ENCODE measurements at regions not wholly inside any gene's neighbourhood (a gene's known extent, or its start where the extent isn't known, plus 50 kb on each side); places are given as distances from the start of the nearest gene placed in this dataset.

GRCh38 chr16:54216268-54216667 lies 70.3 kb downstream of the IRX3 start:
- Histone ChIP-seq H3F3A (ENCODE audit: low read depth) (no peaks in the 10 kb centered on the region), H3K4me3 (ENCODE audit: low read length, poor library complexity, severe bottlenecking) (no peak overlapping the region), H2AFZ (ENCODE audit: low read length) (no peak overlapping the region), H3K9me3 (ENCODE audit: insufficient read depth, low read depth, low read length) (no peaks in the 10 kb centered on the region), H3K4me2 (ENCODE audit: low read depth, low read length, poor library complexity, severe bottlenecking) (no peak overlapping the region), H3K9me2 (replicated peaks; ENCODE audit: low read depth, low read length) (no peaks in the 10 kb centered on the region), H3K79me2 (ENCODE audit: insufficient read depth, low read length) (no peaks in the 10 kb centered on the region), H3K4me1 (ENCODE audit: insufficient read depth, low read length, poor library complexity, severe bottlenecking) (no peaks in the 10 kb centered on the region), H3K36me3 (ENCODE audit: insufficient read depth, low read length) (no peaks in the 10 kb centered on the region), H4K20me1 (ENCODE audit: insufficient read depth, low read length, poor library complexity, severe bottlenecking) (no peaks in the 10 kb centered on the region), H3K9ac (ENCODE audit: low read depth, low read length, poor library complexity, severe bottlenecking) (no peak overlapping the region), H3K27me3 (ENCODE audit: insufficient read depth, low read length, poor library complexity, severe bottlenecking) (no peaks in the 10 kb centered on the region)
- no peak for TF ChIP-seq CTCF (conservative IDR thresholded peaks at IDR 0.05; ENCODE audit: low read length)
- TF ChIP-seq EZH2phosphoT487 (IDR thresholded peaks at IDR 0.05; ENCODE audit: borderline replicate concordance), result no peak

- Histone ChIP-seq H3K9ac (ENCODE audit: low read depth, low read length, poor library complexity, severe bottlenecking) (no peak overlapping the region), H4K20me1 (ENCODE audit: insufficient read depth, low read length, poor library complexity, severe bottlenecking) (no peaks in the 10 kb centered on the region), H3K36me3 (ENCODE audit: insufficient read depth, low read length) (no peaks in the 10 kb centered on the region), H3K9me2 (replicated peaks; ENCODE audit: low read depth, low read length) (no peaks in the 10 kb centered on the region), H3K4me1 (ENCODE audit: insufficient read depth, low read length, poor library complexity, severe bottlenecking) (no peaks in the 10 kb centered on the region), H3K4me3 (ENCODE audit: low read length, poor library complexity, severe bottlenecking) (no peak overlapping the region), H3K27me3 (ENCODE audit: insufficient read depth, low read length, poor library complexity, severe bottlenecking) (no peaks in the 10 kb centered on the region), H3K79me2 (ENCODE audit: insufficient read depth, low read length) (no peaks in the 10 kb centered on the region), H2AFZ (ENCODE audit: low read length) (no peak overlapping the region), H3F3A (ENCODE audit: low read depth) (no peaks in the 10 kb centered on the region), H3K9me3 (ENCODE audit: insufficient read depth, low read depth, low read length) (no peaks in the 10 kb centered on the region), H3K4me2 (ENCODE audit: low read depth, low read length, poor library complexity, severe bottlenecking) (no peak overlapping the region)
- TF ChIP-seq CTCF (conservative IDR thresholded peaks at IDR 0.05; ENCODE audit: low read length) (no peak), EZH2phosphoT487 (IDR thresholded peaks at IDR 0.05; ENCODE audit: borderline replicate concordance) (no peak)
Observed at GRCh38 chr16:54215471-54215870, 71.1 kb downstream of the IRX3 start.

- Histone ChIP-seq H3K4me2 (ENCODE audit: low read depth, low read length, poor library complexity, severe bottlenecking) (no peak overlapping the region), H3K4me1 (ENCODE audit: insufficient read depth, low read length, poor library complexity, severe bottlenecking) (no peaks in the 10 kb centered on the region), H3K36me3 (ENCODE audit: insufficient read depth, low read length) (no peaks in the 10 kb centered on the region), H2AFZ (ENCODE audit: low read length) (no peak overlapping the region), H3K4me3 (ENCODE audit: low read length, poor library complexity, severe bottlenecking) (no peak overlapping the region), H3K9me2 (replicated peaks; ENCODE audit: low read depth, low read length) (no peaks in the 10 kb centered on the region), H3K27me3 (ENCODE audit: insufficient read depth, low read length, poor library complexity, severe bottlenecking) (no peaks in the 10 kb centered on the region), H3F3A (ENCODE audit: low read depth) (no peaks in the 10 kb centered on the region), H4K20me1 (ENCODE audit: insufficient read depth, low read length, poor library complexity, severe bottlenecking) (no peaks in the 10 kb centered on the region), H3K9ac (ENCODE audit: low read depth, low read length, poor library complexity, severe bottlenecking) (no peak overlapping the region), H3K79me2 (ENCODE audit: insufficient read depth, low read length) (no peaks in the 10 kb centered on the region), H3K9me3 (ENCODE audit: insufficient read depth, low read depth, low read length) (no peaks in the 10 kb centered on the region)
- TF ChIP-seq CTCF (conservative IDR thresholded peaks at IDR 0.05; ENCODE audit: low read length) (no peak), EZH2phosphoT487 (IDR thresholded peaks at IDR 0.05; ENCODE audit: borderline replicate concordance) (no peak)
Observed at GRCh38 chr16:54213322-54213721, 73.3 kb downstream of the IRX3 start.
